ENCODE measurements at regions not wholly inside any gene's neighbourhood (a gene's known extent, or its start where the extent isn't known, plus 50 kb on each side); places are given as distances from the start of the nearest gene placed in this dataset.

DNA sequence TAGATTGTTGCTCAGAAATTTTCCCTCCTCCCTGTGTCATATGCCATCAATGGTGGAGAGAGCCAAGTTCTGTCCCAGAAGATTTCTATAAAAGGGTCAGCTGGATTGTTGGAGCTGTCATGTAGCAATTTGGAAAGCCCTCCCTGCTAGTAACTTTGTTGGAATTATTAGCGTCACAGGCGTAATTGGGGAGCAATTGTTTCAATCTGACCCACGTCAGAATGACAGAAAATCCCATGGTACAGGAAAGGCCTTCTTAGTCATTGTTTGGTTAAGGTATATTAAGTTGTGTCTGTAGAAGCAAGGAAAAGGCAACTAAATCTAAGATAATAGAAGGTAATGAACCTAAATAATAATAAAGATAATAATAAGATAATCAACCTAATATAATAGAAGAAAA lies 148.4 kb downstream of the PLK2 start:
- TF ChIP-seq, protein P1, sequence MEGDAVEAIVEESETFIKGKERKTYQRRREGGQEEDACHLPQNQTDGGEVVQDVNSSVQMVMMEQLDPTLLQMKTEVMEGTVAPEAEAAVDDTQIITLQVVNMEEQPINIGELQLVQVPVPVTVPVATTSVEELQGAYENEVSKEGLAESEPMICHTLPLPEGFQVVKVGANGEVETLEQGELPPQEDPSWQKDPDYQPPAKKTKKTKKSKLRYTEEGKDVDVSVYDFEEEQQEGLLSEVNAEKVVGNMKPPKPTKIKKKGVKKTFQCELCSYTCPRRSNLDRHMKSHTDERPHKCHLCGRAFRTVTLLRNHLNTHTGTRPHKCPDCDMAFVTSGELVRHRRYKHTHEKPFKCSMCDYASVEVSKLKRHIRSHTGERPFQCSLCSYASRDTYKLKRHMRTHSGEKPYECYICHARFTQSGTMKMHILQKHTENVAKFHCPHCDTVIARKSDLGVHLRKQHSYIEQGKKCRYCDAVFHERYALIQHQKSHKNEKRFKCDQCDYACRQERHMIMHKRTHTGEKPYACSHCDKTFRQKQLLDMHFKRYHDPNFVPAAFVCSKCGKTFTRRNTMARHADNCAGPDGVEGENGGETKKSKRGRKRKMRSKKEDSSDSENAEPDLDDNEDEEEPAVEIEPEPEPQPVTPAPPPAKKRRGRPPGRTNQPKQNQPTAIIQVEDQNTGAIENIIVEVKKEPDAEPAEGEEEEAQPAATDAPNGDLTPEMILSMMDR (conservative IDR thresholded peaks at IDR 0.05; ENCODE audit: low read depth, low read length), result no peak
- no peak for TF ChIP-seq EZH2 (IDR thresholded peaks at IDR 0.05; ENCODE audit: borderline replicate concordance, low read depth, low read length, poor library complexity, severe bottlenecking)
